HG03135 (cell line): ENCODE measurements at regions not wholly inside any gene's neighbourhood (a gene's known extent, or its start where the extent isn't known, plus 50 kb on each side); places are given as distances from the start of the nearest gene placed in this dataset.
"Not testable (repeated sequence)": the region's sequence is repeated elsewhere in the genome, so short reads cannot be mapped to it uniquely, and the experiment has no call there.

Source experiments
- ATAC-seq: cut with Tn5 transposase; IDR thresholded peaks from one replicate; pipeline ENCODE4 v1.9.1; 2021; ENCODE audit warnings: mild to moderate bottlenecking, moderate library complexity; ENCODE audit not compliant: unreplicated experiment

GRCh38 chr12:23141335-23141734 lies 516.4 kb downstream of the ETNK1 start:
- ATAC-seq: no peak

- ATAC-seq: not testable (repeated sequence)
Measured at GRCh38 chr12:23146070-23146469, 521.1 kb downstream of the ETNK1 start.

GRCh38 chr12:23168459-23168858 lies 543.5 kb downstream of the ETNK1 start:
- ATAC-seq: no peak

GRCh38 chr12:23169012-23169695 lies 544.2 kb downstream of the ETNK1 start:
- ATAC-seq: no peak

- no peak for ATAC-seq
Measured at GRCh38 chr12:23169696-23170013, 544.7 kb downstream of the ETNK1 start.

- no peak for ATAC-seq
Measured at GRCh38 chr12:23174917-23175316, 549.9 kb downstream of the ETNK1 start.

- no peak for ATAC-seq
Measured at GRCh38 chr12:23185346-23185745, 560.4 kb downstream of the ETNK1 start.

- no peak for ATAC-seq
Measured at GRCh38 chr12:23186950-23187349, 562.0 kb downstream of the ETNK1 start.

- no peak for ATAC-seq
Measured at GRCh38 chr12:23193552-23193951, 568.6 kb downstream of the ETNK1 start.

- ATAC-seq: no peak
Measured at GRCh38 chr12:23197266-23197665, 572.3 kb downstream of the ETNK1 start.

GRCh38 chr12:23202728-23203127 lies 577.8 kb downstream of the ETNK1 start:
- no peak for ATAC-seq

GRCh38 chr12:23204933-23205778 lies 580.2 kb downstream of the ETNK1 start:
- ATAC-seq: peak; percentile 77

GRCh38 chr12:23209793-23210192 lies 584.8 kb downstream of the ETNK1 start:
- ATAC-seq: no peak

- no peak for ATAC-seq
Measured at GRCh38 chr12:23210573-23210972, 585.6 kb downstream of the ETNK1 start.

- ATAC-seq: no peak
Measured at GRCh38 chr12:23211384-23212320, 586.7 kb downstream of the ETNK1 start.

GRCh38 chr12:23217158-23217557 lies 592.2 kb downstream of the ETNK1 start:
- ATAC-seq: no peak

GRCh38 chr12:23217667-23218066 lies 592.7 kb downstream of the ETNK1 start:
- ATAC-seq: no peak

GRCh38 chr12:23221066-23221465 lies 596.1 kb downstream of the ETNK1 start:
- no peak for ATAC-seq

GRCh38 chr12:23221926-23222325 lies 597.0 kb downstream of the ETNK1 start:
- ATAC-seq: no peak

GRCh38 chr12:23222801-23223200 lies 597.8 kb downstream of the ETNK1 start:
- no peak for ATAC-seq

GRCh38 chr12:23228101-23228500 lies 603.1 kb downstream of the ETNK1 start:
- no peak for ATAC-seq
